ENCODE measurements at regions not wholly inside any gene's neighbourhood (a gene's known extent, or its start where the extent isn't known, plus 50 kb on each side); places are given as distances from the start of the nearest gene placed in this dataset.

- DNase-seq = no peak
Measured at GRCh38 chr10:130776724-130777123, 534.8 kb downstream of the TCERG1L start.

- no peak for DNase-seq
Measured at GRCh38 chr10:130777507-130778165, 533.9 kb downstream of the TCERG1L start.

DNA sequence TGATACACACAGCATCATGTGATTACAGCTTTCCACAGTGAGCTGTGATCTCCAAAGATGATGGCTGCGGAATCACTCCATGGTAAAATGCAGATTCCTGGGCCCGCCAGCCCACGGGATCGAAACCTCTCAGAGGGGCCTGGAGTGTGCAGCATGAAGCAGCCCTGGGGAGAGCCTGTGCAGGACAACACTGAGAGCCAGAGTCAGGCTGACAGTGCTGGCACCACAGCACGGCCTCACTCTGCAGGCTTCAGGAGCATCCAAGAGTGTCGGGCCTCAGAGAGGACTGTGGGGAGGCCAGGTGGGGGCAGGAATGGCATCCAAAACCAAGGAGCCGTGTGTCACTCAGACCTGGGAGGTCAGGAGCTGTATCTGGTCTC, 533.4 kb downstream of the TCERG1L start:
- DNase-seq = no peak

GRCh38 chr10:130780763-130781162, 530.8 kb downstream of the TCERG1L start:
- no peak for DNase-seq

- DNase-seq = no peak
Measured at GRCh38 chr10:130781206-130781605, 530.3 kb downstream of the TCERG1L start.

DNA sequence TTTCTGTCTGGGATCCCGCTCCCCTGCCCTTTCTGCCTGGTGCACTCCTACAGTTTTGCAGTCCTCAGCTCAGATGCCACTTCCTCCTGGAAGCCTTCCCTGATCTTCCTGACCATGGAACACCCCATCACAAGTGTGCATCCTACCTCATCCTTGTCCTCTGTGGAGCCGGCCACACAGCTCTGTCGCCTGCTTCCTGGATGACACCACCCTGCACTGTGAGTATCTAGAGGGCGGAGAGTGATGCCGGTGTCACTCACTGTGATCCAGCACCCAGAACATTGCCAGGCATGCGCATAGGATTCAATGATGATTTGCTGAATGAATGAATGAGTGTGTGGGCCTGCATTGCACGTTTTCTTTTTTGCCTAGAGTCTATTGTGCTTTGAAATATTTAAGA, 529.9 kb downstream of the TCERG1L start:
- DNase-seq = no peak

DNA sequence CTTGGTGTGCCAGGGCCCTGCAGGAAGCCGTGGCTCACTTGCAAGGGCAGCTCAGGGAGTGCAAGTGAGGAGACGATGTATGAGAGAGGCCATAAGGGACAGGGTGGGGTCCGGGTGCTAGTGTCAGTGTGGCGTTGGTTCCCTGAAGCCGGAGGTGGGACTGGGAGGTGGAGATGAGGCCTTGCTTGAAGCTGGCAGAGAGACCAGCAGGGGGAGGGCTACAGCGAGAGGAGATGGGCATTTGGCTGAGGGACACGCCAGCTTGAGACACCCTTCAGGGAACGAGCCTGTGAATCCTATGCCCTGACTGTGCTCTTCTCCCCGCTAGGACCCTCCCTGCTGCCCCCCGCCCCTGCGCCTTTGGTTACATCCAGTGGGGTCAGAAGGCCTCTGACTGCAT, 529.1 kb downstream of the TCERG1L start:
- no peak for DNase-seq

- DNase-seq = no peak
Measured at GRCh38 chr10:130784326-130784725, 527.2 kb downstream of the TCERG1L start.

DNA sequence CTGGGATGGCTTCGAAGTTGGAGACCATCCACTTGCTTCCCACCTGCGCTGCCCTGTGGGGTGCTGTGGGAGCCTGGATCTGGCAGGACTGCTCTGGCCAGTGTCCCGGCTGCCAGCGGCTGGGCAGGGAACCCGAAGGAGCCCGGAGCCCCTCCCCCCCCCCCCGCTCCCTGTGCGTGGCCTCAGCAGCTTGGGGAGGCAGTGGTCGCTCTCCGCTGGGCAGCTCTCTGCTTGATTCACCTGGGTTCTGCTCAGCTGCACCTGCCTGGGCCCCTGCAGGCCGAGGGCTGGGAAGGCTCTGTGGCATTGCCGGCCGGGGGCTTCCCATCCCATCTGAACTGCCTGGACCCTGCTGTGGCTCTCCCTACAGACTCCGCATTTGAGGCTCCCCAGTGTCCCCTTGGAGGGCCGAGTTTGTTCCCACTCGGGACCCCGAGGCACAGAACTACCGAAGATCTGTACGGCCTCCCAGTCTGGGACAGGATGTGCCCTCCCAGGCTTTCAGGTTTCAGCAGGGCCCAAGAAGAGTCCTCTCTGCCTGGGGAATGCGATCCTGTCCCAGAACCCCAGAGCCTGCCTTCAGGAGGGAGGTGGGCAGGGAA, 525.1 kb downstream of the TCERG1L start:
- no peak for DNase-seq

- no peak for DNase-seq
Measured at GRCh38 chr10:130787243-130787642, 524.3 kb downstream of the TCERG1L start.

DNA sequence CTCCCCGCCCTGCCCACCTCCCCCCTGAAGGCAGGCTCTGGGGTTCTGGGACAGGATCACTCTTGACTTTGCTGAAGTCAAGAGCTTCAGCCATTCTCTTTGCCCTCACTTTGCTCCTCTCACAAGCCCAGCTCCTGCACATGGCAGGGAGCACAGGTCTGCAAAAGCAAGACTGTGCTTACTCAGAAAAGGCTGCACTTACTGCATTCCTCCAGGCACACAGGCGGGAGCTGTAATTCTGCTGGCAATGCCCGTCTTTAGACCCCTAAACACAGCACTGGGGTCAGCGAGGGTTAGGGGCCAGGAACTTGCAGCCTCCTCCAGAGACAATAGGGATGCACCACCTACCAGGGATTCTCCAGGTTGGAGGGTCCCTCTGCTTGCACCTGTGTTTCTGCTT, 523.7 kb downstream of the TCERG1L start:
- DNase-seq = no peak

DNA sequence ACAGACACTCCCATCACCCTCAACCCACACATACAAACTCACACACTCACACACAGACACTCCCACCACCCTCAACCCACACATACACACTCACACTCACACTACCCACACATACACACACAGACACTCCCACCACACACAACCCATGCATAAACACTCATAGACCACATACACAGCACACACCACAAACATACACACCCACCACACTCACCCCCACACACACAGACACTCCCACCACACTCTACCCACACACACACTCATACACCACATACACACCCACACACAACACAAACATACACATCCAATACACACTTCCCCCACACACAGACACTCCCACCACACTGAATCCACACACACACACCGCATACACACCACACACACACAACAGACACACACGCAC, 521.2 kb downstream of the TCERG1L start:
- no peak for DNase-seq

DNA sequence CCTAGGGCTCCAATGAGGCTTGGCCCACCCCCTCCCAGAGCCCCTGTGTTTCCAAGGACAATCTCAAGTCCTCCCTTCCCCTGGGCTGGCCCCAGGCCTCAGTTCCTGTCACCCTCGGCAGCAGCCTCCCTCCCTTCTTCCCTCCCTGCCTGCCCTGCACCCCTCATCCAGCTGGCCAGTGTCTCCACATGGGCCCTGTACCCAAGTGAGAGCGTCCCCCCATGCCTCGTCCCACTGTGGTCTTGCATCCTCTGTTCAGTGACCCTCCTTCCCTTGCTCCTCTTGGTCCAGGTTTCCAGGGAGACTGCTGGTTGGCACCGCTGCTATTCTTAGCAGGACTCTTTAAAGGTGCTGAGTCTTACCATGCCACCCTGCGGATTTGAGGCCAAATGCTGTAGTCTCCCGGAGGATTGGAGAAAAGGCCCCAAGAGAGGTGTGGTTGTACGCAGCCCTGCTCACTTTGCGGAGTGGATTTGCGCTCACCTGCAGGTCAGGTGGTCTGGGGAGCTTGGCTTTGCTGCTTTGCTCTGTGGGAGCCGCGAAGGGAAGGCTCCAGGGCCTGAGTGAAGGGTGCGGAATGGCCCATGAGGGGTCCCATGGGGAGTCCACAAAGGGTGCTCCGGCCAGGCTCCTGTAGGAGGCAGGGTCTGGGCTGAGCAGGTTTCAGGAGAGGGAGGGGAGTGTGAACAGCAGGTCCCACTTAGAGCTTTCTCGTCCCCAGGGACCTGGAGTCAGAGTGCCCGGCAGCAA, 519.2 kb downstream of the TCERG1L start:
- DNase-seq = no peak

DNA sequence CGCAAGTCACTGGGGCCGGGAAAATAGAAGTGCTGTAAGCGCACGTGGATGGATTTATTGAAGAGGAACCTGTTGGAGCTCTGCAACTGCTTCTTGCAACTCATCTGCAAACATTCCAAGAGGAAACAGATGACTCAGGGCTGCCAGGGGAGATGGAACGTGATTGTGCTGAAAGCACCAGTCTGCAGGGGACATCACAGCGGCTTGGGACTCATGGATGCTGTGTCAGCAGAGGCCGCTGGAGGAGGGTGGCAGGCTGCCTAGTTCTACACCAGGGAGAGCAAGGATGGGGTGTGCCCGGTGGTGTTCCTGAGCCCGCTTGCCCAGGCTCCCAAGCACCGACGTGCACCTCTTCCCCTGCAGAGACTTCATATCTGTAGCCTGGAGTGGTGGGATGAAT, 515.7 kb downstream of the TCERG1L start:
- DNase-seq = no peak

DNA sequence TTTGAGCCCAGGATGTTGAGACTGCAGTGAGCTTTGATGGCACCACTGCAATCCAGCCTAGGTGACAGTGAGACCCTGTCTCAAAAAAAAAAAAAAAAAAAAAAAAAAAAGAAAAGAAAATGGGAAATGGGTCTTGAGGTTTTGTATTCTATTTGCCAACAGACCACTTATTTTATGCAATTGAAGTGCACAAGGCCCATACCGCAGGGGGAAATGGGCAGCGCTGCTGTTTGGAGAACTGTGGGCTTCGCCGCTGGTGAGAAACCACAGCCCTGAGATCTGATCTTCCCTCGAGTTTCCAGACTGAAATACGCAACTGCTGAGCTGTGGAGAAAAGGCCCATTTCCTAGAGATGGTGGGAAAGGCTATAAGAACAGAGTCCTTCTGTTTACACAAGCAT, 512.0 kb downstream of the TCERG1L start:
- DNase-seq = no peak

GRCh38 chr10:130800281-130800680, 511.2 kb downstream of the TCERG1L start:
- DNase-seq = no peak

- no peak for DNase-seq
Measured at GRCh38 chr10:130801276-130801675, 510.2 kb downstream of the TCERG1L start.

DNA sequence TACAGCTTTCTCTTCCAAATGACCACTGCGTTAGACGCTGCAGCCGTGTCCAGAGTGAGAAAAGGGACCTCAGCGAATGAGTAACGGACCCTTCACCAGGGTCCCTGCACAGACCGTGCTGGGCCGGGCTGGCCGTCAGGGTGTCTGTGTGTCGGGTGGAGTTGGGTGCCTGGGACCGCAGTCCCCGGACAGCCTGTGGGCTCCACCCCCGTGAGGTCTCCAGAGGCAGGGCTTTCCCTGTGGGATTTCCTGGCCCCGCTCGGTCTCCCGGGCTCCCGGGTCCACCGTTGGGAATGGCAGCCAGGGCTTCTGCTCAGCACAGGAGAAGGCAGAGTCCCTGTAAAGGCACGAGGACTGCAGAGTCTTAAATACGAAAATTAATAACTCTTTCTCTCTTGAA, 509.7 kb downstream of the TCERG1L start:
- no peak for DNase-seq

DNA sequence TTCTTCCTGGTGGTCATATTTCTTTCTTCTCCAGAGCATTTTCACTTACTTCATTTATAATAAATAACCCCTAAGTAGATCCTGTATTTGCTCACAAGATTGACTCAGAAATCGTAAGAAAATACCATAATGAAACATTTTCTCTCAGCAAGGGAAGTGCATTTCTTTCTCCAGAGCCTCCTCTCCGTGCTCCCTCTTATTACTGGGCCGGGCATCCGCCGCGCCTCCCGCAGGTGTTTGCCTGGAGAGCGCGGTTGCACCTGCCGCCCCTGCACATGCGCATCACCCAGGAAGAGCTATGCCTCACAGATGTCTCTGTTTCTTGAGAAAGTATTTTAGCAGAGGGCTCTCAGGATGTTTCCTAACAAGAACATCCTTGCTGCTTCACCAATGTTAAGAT, 509.2 kb downstream of the TCERG1L start:
- DNase-seq = no peak

DNA sequence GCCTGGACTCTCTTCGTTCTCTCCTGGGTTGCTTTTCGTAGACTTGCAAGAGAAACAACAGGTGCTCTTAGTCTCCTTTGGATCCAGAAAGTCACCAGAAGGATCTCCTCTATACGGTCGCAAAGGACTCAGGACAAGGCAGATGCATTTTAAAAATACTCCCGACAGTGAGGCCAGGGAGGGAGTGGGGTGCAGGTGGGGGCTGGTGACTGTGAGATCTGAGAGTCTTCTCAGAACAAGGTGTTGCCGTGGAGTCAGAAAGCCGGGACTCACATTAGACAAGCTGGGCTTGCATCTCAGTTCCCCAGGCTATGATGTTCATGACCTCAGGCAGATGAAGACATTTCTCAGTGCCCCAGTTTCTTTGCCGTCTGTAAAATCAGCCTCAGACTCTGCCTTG, 507.2 kb downstream of the TCERG1L start:
- DNase-seq = no peak

- DNase-seq = no peak
Measured at GRCh38 chr10:130804778-130805634, 506.5 kb downstream of the TCERG1L start.

DNA sequence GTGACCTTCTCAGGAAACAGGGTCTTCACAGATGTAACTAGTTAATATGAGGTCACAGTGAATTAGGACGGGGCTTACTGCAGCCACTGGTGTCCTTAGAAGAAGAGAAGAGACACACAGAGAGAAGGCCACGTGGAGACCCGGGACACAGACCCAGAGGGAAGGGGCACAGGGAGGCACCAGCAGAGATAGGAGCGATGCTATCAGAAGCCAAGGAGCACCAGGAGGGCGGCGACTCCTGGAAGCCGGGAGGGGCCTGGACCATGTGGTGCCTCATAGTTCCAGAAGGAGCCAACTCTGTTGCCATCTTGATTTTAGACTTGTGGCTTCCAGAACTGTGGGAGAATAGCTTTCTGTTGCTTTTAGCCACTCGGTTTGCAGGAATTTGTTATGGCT, 505.9 kb downstream of the TCERG1L start:
- DNase-seq = no peak

GRCh38 chr10:130806426-130806825, 505.1 kb downstream of the TCERG1L start:
- no peak for DNase-seq
